HepG2 (cell line): ENCODE measurements at regions not wholly inside any gene's neighbourhood (a gene's known extent, or its start where the extent isn't known, plus 50 kb on each side); places are given as distances from the start of the nearest gene placed in this dataset.

Experiments
- CEBPG ChIP-seq: IDR thresholded peaks from 2 replicates; pipeline ENCODE4 v1.6.1; 2016
- CENPX ChIP-seq: sonication (generic); formaldehyde crosslinking; IDR thresholded peaks from 2 replicates; pipeline ENCODE4 v1.9.0; 2021; ENCODE audit warnings: mild to moderate bottlenecking, missing genetic modification reagents, moderate library complexity
- FOSL2 ChIP-seq: sonication (generic); formaldehyde crosslinking; IDR thresholded peaks from 2 replicates; pipeline ENCODE4 v1.4.0; 2020; ENCODE audit warnings: missing genetic modification reagents
- MAFF ChIP-seq: IDR thresholded peaks from 2 replicates; pipeline ENCODE4 v1.6.1; 2011; ENCODE audit warnings: low read depth, low read length, improper control_type of control experiment
- MAFK ChIP-seq, 2 experiments: IDR thresholded peaks in 1 of 2; conservative IDR thresholded peaks in 1 of 2; 2 replicates each; pipeline ENCODE4 v1.6.1; 2011; ENCODE audit warnings: improper control_type of control experiment in 2 of 2, low read length in 2 of 2
- MED13 ChIP-seq: sonication (generic); formaldehyde crosslinking; IDR thresholded peaks from 2 replicates; pipeline ENCODE4 v1.5.0; 2020; ENCODE audit warnings: missing genetic modification reagents
- NFKBIZ ChIP-seq: IDR thresholded peaks from 2 replicates; pipeline ENCODE4 v1.6.1; 2018; ENCODE audit warnings: missing genetic modification reagents, missing compliant biosample characterization
- RXRA ChIP-seq: sonication (generic); formaldehyde crosslinking; IDR thresholded peaks from 2 replicates; pipeline ENCODE4 v1.5.1; 2020; ENCODE audit warnings: missing genetic modification reagents
- STAT6 ChIP-seq: sonication (generic); formaldehyde crosslinking; IDR thresholded peaks from 2 replicates; pipeline ENCODE4 v1.4.0; 2020; ENCODE audit warnings: missing genetic modification reagents, mild to moderate bottlenecking, borderline replicate concordance
- TRIM24 ChIP-seq: sonication (generic); formaldehyde crosslinking; IDR thresholded peaks from 2 replicates; pipeline ENCODE4 v1.8.0; 2022; ENCODE audit warnings: mild to moderate bottlenecking, missing genetic modification reagents
- ZBTB7A ChIP-seq: sonication (generic); formaldehyde crosslinking; IDR thresholded peaks from 2 replicates; pipeline ENCODE4 v1.8.0; 2022; ENCODE audit warnings: mild to moderate bottlenecking, missing genetic modification reagents
- ZC3H13 ChIP-seq: sonication (generic); formaldehyde crosslinking; IDR thresholded peaks from 2 replicates; pipeline ENCODE4 v1.8.1; 2023; ENCODE audit warnings: mild to moderate bottlenecking, missing genetic modification reagents, moderate library complexity
- ZNF460 ChIP-seq: sonication (generic); formaldehyde crosslinking; IDR thresholded peaks from 2 replicates; pipeline ENCODE4 v1.5.1; 2020; ENCODE audit warnings: missing genetic modification reagents, mild to moderate bottlenecking, borderline replicate concordance
- ZNF652 ChIP-seq: IDR thresholded peaks from 2 replicates; pipeline ENCODE4 v1.6.1; 2016; ENCODE audit warnings: low read depth, borderline replicate concordance
- ZNF674 ChIP-seq: sonication (generic); formaldehyde crosslinking; IDR thresholded peaks from 2 replicates; pipeline ENCODE4 v1.5.0; 2020; ENCODE audit warnings: low read depth, mild to moderate bottlenecking, missing genetic modification reagents
- TF ChIP-seq, protein P1 (sequence below): IDR thresholded peaks from 2 replicates; pipeline ENCODE4 v1.4.0; 2020; ENCODE audit warnings: mild to moderate bottlenecking, missing genetic modification reagents
- TF ChIP-seq, protein P2 (sequence below): sonication (generic); formaldehyde crosslinking; IDR thresholded peaks from 2 replicates; pipeline ENCODE4 v1.4.0; 2020; ENCODE audit warnings: mild to moderate bottlenecking, missing genetic modification reagents
- TF ChIP-seq, protein P3 (sequence below): sonication (generic); formaldehyde crosslinking; IDR thresholded peaks from 2 replicates; pipeline ENCODE4 v1.5.1; 2020; ENCODE audit warnings: mild to moderate bottlenecking, missing genetic modification reagents, moderate library complexity

- TF ChIP-seq, protein P1, sequence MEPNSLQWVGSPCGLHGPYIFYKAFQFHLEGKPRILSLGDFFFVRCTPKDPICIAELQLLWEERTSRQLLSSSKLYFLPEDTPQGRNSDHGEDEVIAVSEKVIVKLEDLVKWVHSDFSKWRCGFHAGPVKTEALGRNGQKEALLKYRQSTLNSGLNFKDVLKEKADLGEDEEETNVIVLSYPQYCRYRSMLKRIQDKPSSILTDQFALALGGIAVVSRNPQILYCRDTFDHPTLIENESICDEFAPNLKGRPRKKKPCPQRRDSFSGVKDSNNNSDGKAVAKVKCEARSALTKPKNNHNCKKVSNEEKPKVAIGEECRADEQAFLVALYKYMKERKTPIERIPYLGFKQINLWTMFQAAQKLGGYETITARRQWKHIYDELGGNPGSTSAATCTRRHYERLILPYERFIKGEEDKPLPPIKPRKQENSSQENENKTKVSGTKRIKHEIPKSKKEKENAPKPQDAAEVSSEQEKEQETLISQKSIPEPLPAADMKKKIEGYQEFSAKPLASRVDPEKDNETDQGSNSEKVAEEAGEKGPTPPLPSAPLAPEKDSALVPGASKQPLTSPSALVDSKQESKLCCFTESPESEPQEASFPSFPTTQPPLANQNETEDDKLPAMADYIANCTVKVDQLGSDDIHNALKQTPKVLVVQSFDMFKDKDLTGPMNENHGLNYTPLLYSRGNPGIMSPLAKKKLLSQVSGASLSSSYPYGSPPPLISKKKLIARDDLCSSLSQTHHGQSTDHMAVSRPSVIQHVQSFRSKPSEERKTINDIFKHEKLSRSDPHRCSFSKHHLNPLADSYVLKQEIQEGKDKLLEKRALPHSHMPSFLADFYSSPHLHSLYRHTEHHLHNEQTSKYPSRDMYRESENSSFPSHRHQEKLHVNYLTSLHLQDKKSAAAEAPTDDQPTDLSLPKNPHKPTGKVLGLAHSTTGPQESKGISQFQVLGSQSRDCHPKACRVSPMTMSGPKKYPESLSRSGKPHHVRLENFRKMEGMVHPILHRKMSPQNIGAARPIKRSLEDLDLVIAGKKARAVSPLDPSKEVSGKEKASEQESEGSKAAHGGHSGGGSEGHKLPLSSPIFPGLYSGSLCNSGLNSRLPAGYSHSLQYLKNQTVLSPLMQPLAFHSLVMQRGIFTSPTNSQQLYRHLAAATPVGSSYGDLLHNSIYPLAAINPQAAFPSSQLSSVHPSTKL (CRISPR knock-in tag): no peak
- no peak for TF ChIP-seq ZBTB7A (CRISPR knock-in tag)
- TF ChIP-seq CEBPG: peak; percentile 54
- TF ChIP-seq ZC3H13 (CRISPR knock-in tag): no peak
- TF ChIP-seq NFKBIZ (CRISPR knock-in tag): no peak
- TF ChIP-seq ZNF460 (CRISPR knock-in tag): peak; percentile 94
- 0 out of 2 replicates have a peak, but pooled peaks have one; percentile 23 for TF ChIP-seq TRIM24 (CRISPR knock-in tag)
- TF ChIP-seq, protein P2, sequence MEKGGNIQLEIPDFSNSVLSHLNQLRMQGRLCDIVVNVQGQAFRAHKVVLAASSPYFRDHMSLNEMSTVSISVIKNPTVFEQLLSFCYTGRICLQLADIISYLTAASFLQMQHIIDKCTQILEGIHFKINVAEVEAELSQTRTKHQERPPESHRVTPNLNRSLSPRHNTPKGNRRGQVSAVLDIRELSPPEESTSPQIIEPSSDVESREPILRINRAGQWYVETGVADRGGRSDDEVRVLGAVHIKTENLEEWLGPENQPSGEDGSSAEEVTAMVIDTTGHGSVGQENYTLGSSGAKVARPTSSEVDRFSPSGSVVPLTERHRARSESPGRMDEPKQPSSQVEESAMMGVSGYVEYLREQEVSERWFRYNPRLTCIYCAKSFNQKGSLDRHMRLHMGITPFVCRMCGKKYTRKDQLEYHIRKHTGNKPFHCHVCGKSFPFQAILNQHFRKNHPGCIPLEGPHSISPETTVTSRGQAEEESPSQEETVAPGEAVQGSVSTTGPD: no peak
- no peak for TF ChIP-seq ZNF674
- TF ChIP-seq FOSL2 (CRISPR knock-in tag): peak; percentile 70
- no peak for TF ChIP-seq MED13 (CRISPR knock-in tag)
- TF ChIP-seq MAFK (conservative IDR thresholded peaks at IDR 0.05 in 1 of 2, IDR thresholded peaks at IDR 0.05 in 1 of 2; ENCODE audit: low read length in 2 of 2): peak in 1 of 2 experiments; percentile 15; a peak in 2 of 4 replicates
- TF ChIP-seq STAT6 (CRISPR knock-in tag): no peak
- no peak for TF ChIP-seq CENPX (CRISPR knock-in tag)
- TF ChIP-seq ZNF652 (CRISPR knock-in tag): no peak
- TF ChIP-seq, protein P3, sequence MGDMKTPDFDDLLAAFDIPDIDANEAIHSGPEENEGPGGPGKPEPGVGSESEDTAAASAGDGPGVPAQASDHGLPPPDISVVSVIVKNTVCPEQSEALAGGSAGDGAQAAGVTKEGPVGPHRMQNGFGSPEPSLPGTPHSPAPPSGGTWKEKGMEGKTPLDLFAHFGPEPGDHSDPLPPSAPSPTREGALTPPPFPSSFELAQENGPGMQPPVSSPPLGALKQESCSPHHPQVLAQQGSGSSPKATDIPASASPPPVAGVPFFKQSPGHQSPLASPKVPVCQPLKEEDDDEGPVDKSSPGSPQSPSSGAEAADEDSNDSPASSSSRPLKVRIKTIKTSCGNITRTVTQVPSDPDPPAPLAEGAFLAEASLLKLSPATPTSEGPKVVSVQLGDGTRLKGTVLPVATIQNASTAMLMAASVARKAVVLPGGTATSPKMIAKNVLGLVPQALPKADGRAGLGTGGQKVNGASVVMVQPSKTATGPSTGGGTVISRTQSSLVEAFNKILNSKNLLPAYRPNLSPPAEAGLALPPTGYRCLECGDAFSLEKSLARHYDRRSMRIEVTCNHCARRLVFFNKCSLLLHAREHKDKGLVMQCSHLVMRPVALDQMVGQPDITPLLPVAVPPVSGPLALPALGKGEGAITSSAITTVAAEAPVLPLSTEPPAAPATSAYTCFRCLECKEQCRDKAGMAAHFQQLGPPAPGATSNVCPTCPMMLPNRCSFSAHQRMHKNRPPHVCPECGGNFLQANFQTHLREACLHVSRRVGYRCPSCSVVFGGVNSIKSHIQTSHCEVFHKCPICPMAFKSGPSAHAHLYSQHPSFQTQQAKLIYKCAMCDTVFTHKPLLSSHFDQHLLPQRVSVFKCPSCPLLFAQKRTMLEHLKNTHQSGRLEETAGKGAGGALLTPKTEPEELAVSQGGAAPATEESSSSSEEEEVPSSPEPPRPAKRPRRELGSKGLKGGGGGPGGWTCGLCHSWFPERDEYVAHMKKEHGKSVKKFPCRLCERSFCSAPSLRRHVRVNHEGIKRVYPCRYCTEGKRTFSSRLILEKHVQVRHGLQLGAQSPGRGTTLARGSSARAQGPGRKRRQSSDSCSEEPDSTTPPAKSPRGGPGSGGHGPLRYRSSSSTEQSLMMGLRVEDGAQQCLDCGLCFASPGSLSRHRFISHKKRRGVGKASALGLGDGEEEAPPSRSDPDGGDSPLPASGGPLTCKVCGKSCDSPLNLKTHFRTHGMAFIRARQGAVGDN (CRISPR knock-in tag): no peak
- no peak; the same call in 1 of the 2 replicates for TF ChIP-seq RXRA
- peak; percentile 39; the same call in 1 of the 2 replicates for TF ChIP-seq MAFF
These were observed 104.7 kb downstream of the COPRS start (continued) for GRCh38 chr17:31754239-31754945.
